OCI-M2 (cell line): ENCODE measurements at regions not wholly inside any gene's neighbourhood (a gene's known extent, or its start where the extent isn't known, plus 50 kb on each side); places are given as distances from the start of the nearest gene placed in this dataset.
"Not testable (repeated sequence)": the region's sequence is repeated elsewhere in the genome, so short reads cannot be mapped to it uniquely, and the experiment has no call there.

Experiments
- DNase-seq: peaks from one replicate; lab custom pipeline; 2025; ENCODE audit not compliant: unreplicated experiment; lab: John Stamatoyannopoulos, UW

GRCh38 chr15:95168951-95169431, 937.6 kb downstream of the MCTP2 start:
- DNase-seq: no peak

- DNase-seq: no peak
Observed at GRCh38 chr15:95169541-95170459, 938.4 kb downstream of the MCTP2 start.

GRCh38 chr15:95170561-95171380, 939.4 kb downstream of the MCTP2 start:
- peak; percentile 64 for DNase-seq

GRCh38 chr15:95171564-95171963, 940.2 kb downstream of the MCTP2 start:
- no peak for DNase-seq

- no peak for DNase-seq
Observed at GRCh38 chr15:95174301-95175259, 943.2 kb downstream of the MCTP2 start.

- no peak for DNase-seq
Observed at GRCh38 chr15:95175914-95176658, 944.7 kb downstream of the MCTP2 start.

- DNase-seq: no peak
Observed at GRCh38 chr15:95176794-95177577, 945.6 kb downstream of the MCTP2 start.

- DNase-seq: no peak
Observed at GRCh38 chr15:95180530-95180929, 949.2 kb downstream of the MCTP2 start.

- no peak for DNase-seq
Observed at GRCh38 chr15:95182091-95182490, 950.7 kb downstream of the MCTP2 start.

- no peak for DNase-seq
Observed at GRCh38 chr15:95192923-95193322, 961.6 kb downstream of the MCTP2 start.

GRCh38 chr15:95194746-95195145, 963.4 kb downstream of the MCTP2 start:
- no peak for DNase-seq

- DNase-seq: no peak
Observed at GRCh38 chr15:95196176-95196915, 965.0 kb downstream of the MCTP2 start.

- no peak for DNase-seq
Observed at GRCh38 chr15:95202569-95203349, 971.4 kb downstream of the MCTP2 start.

GRCh38 chr15:95205077-95205476, 973.7 kb downstream of the MCTP2 start:
- no peak for DNase-seq

- DNase-seq: not testable (repeated sequence)
Observed at GRCh38 chr15:95205830-95206229, 974.5 kb downstream of the MCTP2 start.

- DNase-seq: no peak
Observed at GRCh38 chr15:95208071-95208470, 976.7 kb downstream of the MCTP2 start.

- no peak for DNase-seq
Observed at GRCh38 chr15:95208988-95209387, 977.6 kb downstream of the MCTP2 start.
